Loucy (cell line): ENCODE measurements at regions not wholly inside any gene's neighbourhood (a gene's known extent, or its start where the extent isn't known, plus 50 kb on each side); places are given as distances from the start of the nearest gene placed in this dataset.

Experiments used
- CTCF ChIP-seq: fragments of 200-600 bp; sonication (generic); conservative IDR thresholded peaks from 2 replicates; pipeline ENCODE4 v1.5.1; 2014; ENCODE audit warnings: mild to moderate bottlenecking, antibody characterized with exemption, low read length
- EZH2phosphoT487 ChIP-seq: fragments of 200-600 bp; IDR thresholded peaks from 2 replicates; pipeline ENCODE4 v1.6.1; 2018; ENCODE audit warnings: antibody characterized with exemption, mild to moderate bottlenecking, moderate library complexity, borderline replicate concordance

GRCh38 chr6:74058606-74059005 is 362.6 kb downstream of the CD109 start:
- TF ChIP-seq CTCF: no peak
- no peak for TF ChIP-seq EZH2phosphoT487
